Gastrocnemius medialis (tissue), 4 donors: ENCODE measurements at regions not wholly inside any gene's neighbourhood (a gene's known extent, or its start where the extent isn't known, plus 50 kb on each side); places are given as distances from the start of the nearest gene placed in this dataset.

ENCODE experiments used
- CTCF ChIP-seq, 5 experiments: fragments of 450-650 bp in 3 of 5; fragments of 200-600 bp in 2 of 5; sonication (generic) in 2 of 5; IDR thresholded peaks in 4 of 5; conservative IDR thresholded peaks in 1 of 5; 1 replicate in 4 of 5; 2 replicates in 1 of 5; pipeline ENCODE4 v1.5.1; 2016 to 2019; ENCODE audit warnings: antibody characterized with exemption in 5 of 5, mild to moderate bottlenecking in 3 of 5, moderate library complexity in 3 of 5
- POLR2A ChIP-seq, 2 donors: fragments of 450-650 bp; IDR thresholded peaks; one replicate each; pipeline ENCODE4 v1.6.1; 2017; ENCODE audit warnings: antibody characterized with exemption in 2 of 2, mild to moderate bottlenecking in 2 of 2, moderate library complexity in 2 of 2

GRCh38 chr13:74037762-74038161 lies 96.4 kb downstream of the KLF12 start:
- no peak for TF ChIP-seq POLR2A (IDR thresholded peaks at IDR 0.05)
- TF ChIP-seq CTCF (IDR thresholded peaks at IDR 0.05 in 4 of 5, conservative IDR thresholded peaks at IDR 0.05 in 1 of 5): no peak
